Esophagus muscularis mucosa (tissue), 3 donors: ENCODE measurements at regions not wholly inside any gene's neighbourhood (a gene's known extent, or its start where the extent isn't known, plus 50 kb on each side); places are given as distances from the start of the nearest gene placed in this dataset.

Experiments used
- EP300 ChIP-seq: sonication (generic); formaldehyde crosslinking; IDR thresholded peaks from one replicate; pipeline ENCODE4 v1.6.1; 2017; ENCODE audit warnings: antibody characterized with exemption
- TF ChIP-seq, protein P1 (sequence below), 3 experiments: fragments of 200-600 bp in 2 of 3; fragments of 450-650 bp in 1 of 3; sonication (generic) in 2 of 3; IDR thresholded peaks; one replicate each; pipeline ENCODE4 v1.5.1; 2017 to 2019; ENCODE audit warnings: antibody characterized with exemption in 3 of 3, mild to moderate bottlenecking in 2 of 3, moderate library complexity in 1 of 3

DNA sequence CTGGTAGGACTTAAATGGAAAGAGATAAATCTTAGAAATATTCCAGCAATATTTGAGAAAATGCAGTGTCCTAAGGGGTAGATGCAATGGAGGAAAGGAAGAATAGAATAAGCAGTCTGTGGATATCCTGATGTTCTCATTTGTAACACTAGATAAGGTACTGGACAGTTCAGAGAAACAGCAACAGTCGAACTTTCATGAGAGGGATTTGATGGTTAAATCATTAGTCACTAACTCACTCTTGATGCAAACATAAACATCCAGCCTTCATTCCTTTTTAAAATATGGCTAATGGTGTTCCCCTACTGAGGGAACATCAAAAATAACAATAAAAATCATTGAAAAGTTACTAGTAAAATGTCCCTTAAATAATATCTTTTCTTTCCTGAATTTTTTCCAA is 211.4 kb upstream of the SLC39A10 start:
- TF ChIP-seq, protein P1, sequence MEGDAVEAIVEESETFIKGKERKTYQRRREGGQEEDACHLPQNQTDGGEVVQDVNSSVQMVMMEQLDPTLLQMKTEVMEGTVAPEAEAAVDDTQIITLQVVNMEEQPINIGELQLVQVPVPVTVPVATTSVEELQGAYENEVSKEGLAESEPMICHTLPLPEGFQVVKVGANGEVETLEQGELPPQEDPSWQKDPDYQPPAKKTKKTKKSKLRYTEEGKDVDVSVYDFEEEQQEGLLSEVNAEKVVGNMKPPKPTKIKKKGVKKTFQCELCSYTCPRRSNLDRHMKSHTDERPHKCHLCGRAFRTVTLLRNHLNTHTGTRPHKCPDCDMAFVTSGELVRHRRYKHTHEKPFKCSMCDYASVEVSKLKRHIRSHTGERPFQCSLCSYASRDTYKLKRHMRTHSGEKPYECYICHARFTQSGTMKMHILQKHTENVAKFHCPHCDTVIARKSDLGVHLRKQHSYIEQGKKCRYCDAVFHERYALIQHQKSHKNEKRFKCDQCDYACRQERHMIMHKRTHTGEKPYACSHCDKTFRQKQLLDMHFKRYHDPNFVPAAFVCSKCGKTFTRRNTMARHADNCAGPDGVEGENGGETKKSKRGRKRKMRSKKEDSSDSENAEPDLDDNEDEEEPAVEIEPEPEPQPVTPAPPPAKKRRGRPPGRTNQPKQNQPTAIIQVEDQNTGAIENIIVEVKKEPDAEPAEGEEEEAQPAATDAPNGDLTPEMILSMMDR (IDR thresholded peaks at IDR 0.05): no peak
- TF ChIP-seq EP300: no peak
